ENCODE measurements at regions not wholly inside any gene's neighbourhood (a gene's known extent, or its start where the extent isn't known, plus 50 kb on each side); places are given as distances from the start of the nearest gene placed in this dataset.

DNA sequence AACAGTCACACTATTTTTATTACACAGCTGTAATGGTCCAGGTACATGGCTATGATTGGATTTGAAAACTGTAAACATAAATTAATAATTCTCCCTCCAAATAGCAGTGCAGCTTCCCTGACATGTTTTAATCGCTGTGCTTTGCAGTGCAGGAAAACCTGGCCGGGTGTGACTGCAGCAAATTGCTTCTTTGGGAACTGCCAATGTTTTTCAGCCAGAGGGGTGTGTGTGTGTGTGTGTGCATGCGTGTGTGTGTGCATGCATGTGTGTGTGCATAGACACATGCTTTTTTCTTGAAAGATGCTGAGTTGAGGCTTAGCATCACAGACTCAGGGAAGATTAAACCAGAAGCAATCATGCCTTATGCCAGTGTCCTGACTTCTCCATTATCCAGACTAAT is 231.2 kb downstream of the PRDM2 start:
- Histone ChIP-seq H3K4me1 (ENCODE audit: low read depth) (no peaks in the 10 kb centered on the region), H3K36me3 (ENCODE audit: low read depth) (no peaks in the 10 kb centered on the region), H3K4me3 (no peak overlapping the region), H3K9me3 (no peaks in the 10 kb centered on the region)
- ATAC-seq (no peak), DNase-seq (no peak)
- intact Hi-C loops (cut with DNase I, micrococcal nuclease): no loop called here
- TF ChIP-seq, protein P1, sequence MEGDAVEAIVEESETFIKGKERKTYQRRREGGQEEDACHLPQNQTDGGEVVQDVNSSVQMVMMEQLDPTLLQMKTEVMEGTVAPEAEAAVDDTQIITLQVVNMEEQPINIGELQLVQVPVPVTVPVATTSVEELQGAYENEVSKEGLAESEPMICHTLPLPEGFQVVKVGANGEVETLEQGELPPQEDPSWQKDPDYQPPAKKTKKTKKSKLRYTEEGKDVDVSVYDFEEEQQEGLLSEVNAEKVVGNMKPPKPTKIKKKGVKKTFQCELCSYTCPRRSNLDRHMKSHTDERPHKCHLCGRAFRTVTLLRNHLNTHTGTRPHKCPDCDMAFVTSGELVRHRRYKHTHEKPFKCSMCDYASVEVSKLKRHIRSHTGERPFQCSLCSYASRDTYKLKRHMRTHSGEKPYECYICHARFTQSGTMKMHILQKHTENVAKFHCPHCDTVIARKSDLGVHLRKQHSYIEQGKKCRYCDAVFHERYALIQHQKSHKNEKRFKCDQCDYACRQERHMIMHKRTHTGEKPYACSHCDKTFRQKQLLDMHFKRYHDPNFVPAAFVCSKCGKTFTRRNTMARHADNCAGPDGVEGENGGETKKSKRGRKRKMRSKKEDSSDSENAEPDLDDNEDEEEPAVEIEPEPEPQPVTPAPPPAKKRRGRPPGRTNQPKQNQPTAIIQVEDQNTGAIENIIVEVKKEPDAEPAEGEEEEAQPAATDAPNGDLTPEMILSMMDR (IDR thresholded peaks at IDR 0.05): no peak

DNA sequence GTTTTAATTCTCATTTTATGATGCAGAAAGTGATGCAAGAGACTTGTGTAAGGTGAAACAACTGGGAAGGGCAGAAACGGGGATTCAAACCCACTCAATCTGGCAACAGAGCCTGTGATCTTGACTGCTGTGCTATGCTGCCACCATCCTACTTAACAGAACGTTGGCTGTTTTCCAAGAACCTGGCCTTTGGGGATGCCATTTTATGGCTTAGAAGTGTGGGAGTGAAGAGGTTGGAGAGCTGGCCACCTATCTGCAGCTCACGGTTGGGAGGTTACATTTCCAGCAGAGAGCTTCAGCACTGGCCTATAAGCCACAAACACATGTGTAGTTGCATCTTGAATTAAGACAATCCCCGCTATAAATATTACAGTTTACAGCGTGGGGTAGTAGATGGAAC is 235.3 kb downstream of the PRDM2 start:
- Histone ChIP-seq H3K36me3 (ENCODE audit: low read depth) (no peaks in the 10 kb centered on the region), H3K9me3 (no peaks in the 10 kb centered on the region), H3K4me3 (no peak overlapping the region), H3K4me1 (ENCODE audit: low read depth) (no peaks in the 10 kb centered on the region)
- TF ChIP-seq, protein P1 (IDR thresholded peaks at IDR 0.05): no peak
- ATAC-seq (no peak), DNase-seq (no peak)
- intact Hi-C loops (cut with DNase I, micrococcal nuclease): no loop called here

DNA sequence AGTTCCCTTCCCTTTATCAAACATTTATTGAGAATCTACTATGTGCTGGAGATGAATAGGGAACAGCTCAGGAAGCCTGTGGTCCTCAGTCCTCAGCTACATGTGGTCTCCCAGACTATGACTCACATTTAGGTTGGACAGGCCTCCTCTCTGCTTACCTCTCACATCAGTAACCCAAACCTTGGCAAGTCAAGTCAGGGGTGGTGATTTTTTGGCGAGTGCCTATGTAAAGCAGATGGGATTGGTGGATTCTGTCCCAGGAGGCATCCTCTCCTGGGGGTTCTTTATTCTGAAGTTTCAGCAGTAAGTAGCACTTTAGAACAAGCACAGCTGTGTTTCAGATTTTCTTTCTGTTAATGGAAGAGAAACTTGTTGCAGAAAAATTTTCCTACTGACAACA is 241.3 kb downstream of the PRDM2 start:
- DNase-seq (no peak), ATAC-seq (no peak)
- intact Hi-C loops (cut with DNase I, micrococcal nuclease): no loop called here
- Histone ChIP-seq H3K4me3 (no peak overlapping the region), H3K9me3 (peaks cover 7% of the 10 kb centered on the region), H3K36me3 (ENCODE audit: low read depth) (no peaks in the 10 kb centered on the region), H3K4me1 (ENCODE audit: low read depth) (no peaks in the 10 kb centered on the region)
- TF ChIP-seq, protein P1 (IDR thresholded peaks at IDR 0.05): no peak

DNA sequence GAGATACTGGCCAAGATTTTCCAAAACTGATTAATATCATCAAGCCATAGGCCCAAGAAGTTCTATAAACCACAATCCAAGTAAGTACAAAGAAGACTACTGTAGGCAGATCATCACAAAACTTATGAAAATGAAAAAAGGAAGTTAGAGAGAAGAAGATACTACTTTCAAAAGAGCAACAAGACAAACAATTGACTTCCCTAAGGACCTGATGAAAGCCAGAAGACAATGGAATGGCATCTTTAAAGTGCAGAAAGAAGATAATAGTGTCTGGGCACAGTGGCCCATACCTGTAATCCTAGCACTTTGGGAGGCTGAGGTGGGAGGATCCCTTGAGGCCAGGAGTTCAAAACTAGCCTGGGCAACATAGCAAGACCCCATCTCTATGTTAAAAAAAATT is 243.1 kb downstream of the PRDM2 start:
- Histone ChIP-seq H3K4me1 (ENCODE audit: low read depth) (no peaks in the 10 kb centered on the region), H3K4me3 (no peak overlapping the region), H3K36me3 (ENCODE audit: low read depth) (no peaks in the 10 kb centered on the region), H3K9me3 (peaks cover 7% of the 10 kb centered on the region)
- intact Hi-C loops (cut with DNase I, micrococcal nuclease): no loop called here
- no peak for DNase-seq
- TF ChIP-seq, protein P1 (IDR thresholded peaks at IDR 0.05): no peak
- no peak for ATAC-seq

DNA sequence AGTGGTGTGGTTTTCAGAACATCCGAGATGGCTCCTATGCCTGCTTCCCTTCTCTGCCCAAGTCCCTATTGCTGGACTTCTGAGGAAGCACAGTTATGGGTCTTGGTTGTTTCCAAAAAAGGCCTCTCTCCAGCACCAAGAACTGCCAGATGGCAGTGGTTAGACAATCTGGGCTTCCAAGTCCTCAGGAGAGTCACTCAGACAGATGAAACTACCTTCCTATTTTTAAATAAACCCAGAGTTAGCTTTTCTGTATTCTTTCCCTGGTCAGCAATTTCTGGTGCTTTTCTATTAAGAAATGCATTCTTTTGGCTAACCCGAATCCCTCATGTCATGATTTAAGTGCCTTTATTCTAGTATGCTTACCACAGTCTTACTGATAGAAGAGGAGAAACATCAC is 245.9 kb downstream of the PRDM2 start:
- DNase-seq (no peak), ATAC-seq (no peak)
- H3K4me3 ChIP-seq: no peak overlapping the region
- no peaks in the 10 kb centered on the region for H3K4me1 ChIP-seq (ENCODE audit: low read depth)
- TF ChIP-seq, protein P1 (IDR thresholded peaks at IDR 0.05): no peak
- H3K9me3 ChIP-seq: peaks cover 7% of the 10 kb centered on the region
- intact Hi-C loops (cut with DNase I, micrococcal nuclease): no loop called here
- no peaks in the 10 kb centered on the region for H3K36me3 ChIP-seq (ENCODE audit: low read depth)

DNA sequence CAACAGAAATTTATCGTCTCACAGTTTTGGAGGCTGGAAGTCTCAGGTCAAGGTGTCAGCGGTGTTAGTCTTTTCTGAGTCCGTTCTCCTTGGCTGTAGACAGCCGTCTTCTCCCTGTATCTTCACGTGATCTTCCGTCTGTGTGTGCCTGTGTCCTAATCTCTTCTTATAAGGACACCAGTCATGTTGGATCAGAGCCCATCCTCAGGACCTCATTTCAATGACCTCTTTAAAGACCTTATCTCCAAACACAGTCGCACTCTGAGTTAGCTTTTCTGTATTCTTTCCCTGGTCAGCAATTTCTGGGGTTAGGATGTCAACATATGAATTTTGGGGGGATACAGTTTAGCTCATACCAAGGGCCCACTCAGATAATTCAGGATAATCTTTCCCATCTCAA is 247.7 kb downstream of the PRDM2 start:
- intact Hi-C loops (cut with DNase I, micrococcal nuclease): no loop called here
- TF ChIP-seq, protein P1 (IDR thresholded peaks at IDR 0.05): no peak
- no peak for ATAC-seq

More for the DNA sequence above, 247.7 kb downstream of the PRDM2 start:
- DNase-seq: no peak
- H3K4me3 ChIP-seq: no peak overlapping the region
- no peaks in the 10 kb centered on the region for H3K36me3 ChIP-seq (ENCODE audit: low read depth)
- H3K4me1 ChIP-seq (ENCODE audit: low read depth): no peaks in the 10 kb centered on the region
- H3K9me3 ChIP-seq: peaks cover 5% of the 10 kb centered on the region

All from mucosa of descending colon (tissue), 3 donors.